ENCODE measurements at regions not wholly inside any gene's neighbourhood (a gene's known extent, or its start where the extent isn't known, plus 50 kb on each side); places are given as distances from the start of the nearest gene placed in this dataset.
"Not testable (repeated sequence)": the region's sequence is repeated elsewhere in the genome, so short reads cannot be mapped to it uniquely, and the experiment has no call there.

GRCh38 chr7:69446213-69446612 is 152.1 kb upstream of the AUTS2 start:
- not testable (repeated sequence) for TF ChIP-seq POLR2A (IDR thresholded peaks at IDR 0.05; ENCODE audit: low read depth)
- TF ChIP-seq, protein P1, sequence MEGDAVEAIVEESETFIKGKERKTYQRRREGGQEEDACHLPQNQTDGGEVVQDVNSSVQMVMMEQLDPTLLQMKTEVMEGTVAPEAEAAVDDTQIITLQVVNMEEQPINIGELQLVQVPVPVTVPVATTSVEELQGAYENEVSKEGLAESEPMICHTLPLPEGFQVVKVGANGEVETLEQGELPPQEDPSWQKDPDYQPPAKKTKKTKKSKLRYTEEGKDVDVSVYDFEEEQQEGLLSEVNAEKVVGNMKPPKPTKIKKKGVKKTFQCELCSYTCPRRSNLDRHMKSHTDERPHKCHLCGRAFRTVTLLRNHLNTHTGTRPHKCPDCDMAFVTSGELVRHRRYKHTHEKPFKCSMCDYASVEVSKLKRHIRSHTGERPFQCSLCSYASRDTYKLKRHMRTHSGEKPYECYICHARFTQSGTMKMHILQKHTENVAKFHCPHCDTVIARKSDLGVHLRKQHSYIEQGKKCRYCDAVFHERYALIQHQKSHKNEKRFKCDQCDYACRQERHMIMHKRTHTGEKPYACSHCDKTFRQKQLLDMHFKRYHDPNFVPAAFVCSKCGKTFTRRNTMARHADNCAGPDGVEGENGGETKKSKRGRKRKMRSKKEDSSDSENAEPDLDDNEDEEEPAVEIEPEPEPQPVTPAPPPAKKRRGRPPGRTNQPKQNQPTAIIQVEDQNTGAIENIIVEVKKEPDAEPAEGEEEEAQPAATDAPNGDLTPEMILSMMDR (IDR thresholded peaks at IDR 0.05): not testable (repeated sequence)

All from esophagus muscularis mucosa (tissue), 3 donors.